Psoas muscle (tissue), 7 donors: ENCODE measurements at regions not wholly inside any gene's neighbourhood (a gene's known extent, or its start where the extent isn't known, plus 50 kb on each side); places are given as distances from the start of the nearest gene placed in this dataset.
"Not testable (repeated sequence)": the region's sequence is repeated elsewhere in the genome, so short reads cannot be mapped to it uniquely, and the experiment has no call there.

Source experiments
- ATAC-seq, 4 donors: fragments of 200-7000 bp; cut with Tn5 transposase; one replicate each; pipeline ENCODE4 v1.9.1; 2020; ENCODE audit warnings: moderate library complexity in 3 of 4, mild to moderate bottlenecking in 2 of 4
- DNase-seq, 2 donors: peaks; one replicate each; pipeline ENCODE4 v3.0.0-alpha.2; 2020
- H3K27ac ChIP-seq: fragments of 200-600 bp; one replicate; pipeline ENCODE4 v1.8.0; 2022
- H3K27me3 ChIP-seq, 3 donors: fragments of 200-600 bp in 1 of 3; one replicate each; pipeline versions ENCODE4 v1.6.1 to v1.8.0; 2013 to 2022; ENCODE audit warnings: low read length in 2 of 3, mild to moderate bottlenecking in 2 of 3, moderate library complexity in 1 of 3; ENCODE audit not compliant: insufficient read depth in 3 of 3
- H3K36me3 ChIP-seq, 2 donors: fragments of 200-600 bp in 1 of 2; one replicate each; pipeline versions ENCODE4 v1.6.1 to v1.8.0; 2013 to 2022; ENCODE audit warnings: low read depth in 1 of 2, mild to moderate bottlenecking in 1 of 2, moderate library complexity in 1 of 2; ENCODE audit not compliant: insufficient read depth in 1 of 2
- H3K4me1 ChIP-seq: fragments of 200-600 bp; one replicate; pipeline ENCODE4 v1.8.0; 2022
- H3K4me3 ChIP-seq: fragments of 200-600 bp; one replicate; pipeline ENCODE4 v1.8.0; 2022; ENCODE audit warnings: mild to moderate bottlenecking
- H3K9me3 ChIP-seq: fragments of 200-600 bp; one replicate; pipeline ENCODE4 v1.8.0; 2022
- CTCF ChIP-seq: fragments of 200-600 bp; IDR thresholded peaks from one replicate; pipeline ENCODE4 v1.8.0; 2022; ENCODE audit warnings: antibody characterized with exemption
- WGBS, 3 donors: extraction: QIAGEN DNeasy Blood & Tissue Kit; methylation state at CpG; one replicate each; pipeline versions ENCODE4 v1.1.6 to v1.1.7; 2013; 5-methylcytosine and 5-hydroxymethylcytosine counted together
- intact Hi-C, 2 donors: fragments of 100-400 bp; cut with DNase I; formaldehyde crosslinking; loops; one replicate each; pipeline versions ENCODE4 v1.11.0 to v1.14.2; 2022
- donor health status: healthy with polysubstance abuse.
- donor health status: DM: no; HTN: no; CAD: no; lungs with moderate emphysema.
- donor health status: Bipolar disorder and iron deficiency.
- donor health status: healthy.
- donor health status: DM: yes; HTN: yes; CAD: no.
- donor health status: DM: no; HTN: no; CAD: no.
- donor health status: DM: yes; HTN: yes; CAD: no.

DNA sequence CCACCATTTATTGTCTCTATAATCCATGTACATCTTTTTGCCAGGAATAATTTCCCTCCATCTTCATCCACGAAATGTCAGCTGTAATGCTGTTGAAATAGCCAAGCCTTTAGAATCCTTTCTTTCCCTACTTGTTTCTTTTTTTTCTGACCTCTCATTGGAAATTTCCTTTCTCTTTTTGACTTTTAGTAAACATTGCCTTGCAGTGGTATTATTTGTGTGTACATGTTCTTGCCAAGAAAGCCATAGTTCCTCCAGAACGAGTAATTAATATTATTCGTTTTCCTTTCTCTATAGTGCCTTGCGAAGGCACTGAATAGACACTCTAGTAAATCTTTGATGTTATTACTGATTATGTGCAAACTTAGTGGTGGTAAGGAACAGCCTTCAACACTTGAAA is 282.2 kb downstream of the GJA1 start:
- Histone ChIP-seq H3K27me3 (no peaks in the 10 kb centered on the region), H3K4me1 (no peaks in the 10 kb centered on the region), H3K4me3 (no peak overlapping the region), H3K9me3 (peaks cover 12% of the 10 kb centered on the region), H3K36me3 (no peaks in the 10 kb centered on the region), H3K27ac (no peak overlapping the region)
- no peak for TF ChIP-seq CTCF
- DNase-seq (no peak), ATAC-seq (no peak)
- intact Hi-C loops: no loop called here
- 82 to 91% (median 89%) methylated on average over 4 of the region's 4 CpGs for WGBS, 3 donors

DNA sequence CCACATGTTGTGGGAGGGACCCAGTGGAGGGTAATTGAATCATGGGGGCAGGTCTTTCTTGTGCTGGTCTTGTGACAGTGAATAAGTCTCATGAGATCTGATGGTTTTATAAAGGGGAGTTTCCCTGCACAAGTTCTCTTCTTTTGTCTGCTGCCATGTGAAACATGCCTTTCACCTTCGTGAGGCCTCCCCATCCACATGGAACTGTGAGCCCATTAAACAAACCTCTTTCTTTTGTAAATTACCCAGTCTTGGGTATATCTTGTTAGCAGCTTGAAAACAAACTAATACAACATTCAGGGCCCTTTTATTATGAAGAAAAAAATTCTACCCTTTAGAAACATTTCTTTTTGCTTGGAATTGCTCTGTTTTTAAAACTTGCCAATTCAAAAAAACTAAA is 285.4 kb downstream of the GJA1 start:
- peaks cover 12% of the 10 kb centered on the region for H3K9me3 ChIP-seq
- intact Hi-C loops: not testable (repeated sequence)

DNA sequence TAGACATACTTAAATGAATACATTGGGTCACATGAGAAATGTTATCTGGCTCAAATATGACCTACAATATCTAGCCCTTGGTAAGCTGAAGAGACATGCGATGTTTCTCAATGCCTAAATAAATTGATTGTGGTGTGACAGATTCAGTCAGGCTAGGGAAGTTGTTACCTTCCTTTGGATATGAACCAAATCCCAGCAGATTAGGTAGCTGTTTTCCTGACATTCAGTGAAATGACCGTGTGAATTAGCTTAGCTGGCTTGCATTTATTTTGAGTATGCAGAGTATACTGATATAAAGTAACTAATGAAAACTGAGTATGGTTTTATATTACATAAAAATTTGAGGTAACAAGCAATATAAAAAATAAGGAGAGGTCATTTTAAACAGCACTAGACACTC is 288.2 kb downstream of the GJA1 start:
- Histone ChIP-seq H3K27me3 (no peaks in the 10 kb centered on the region), H3K9me3 (peaks cover 12% of the 10 kb centered on the region), H3K4me1 (no peaks in the 10 kb centered on the region), H3K4me3 (no peak overlapping the region), H3K27ac (no peak overlapping the region), H3K36me3 (no peaks in the 10 kb centered on the region)
- DNase-seq (no peak), ATAC-seq (no peak)
- 43 to 45% (median 45%) methylated on average over 2 of the region's 2 CpGs for WGBS, 3 donors
- intact Hi-C loops: no loop called here
- TF ChIP-seq CTCF: no peak

More for the DNA sequence above, 285.4 kb downstream of the GJA1 start:
- not testable (repeated sequence) for ATAC-seq, H3K4me3 ChIP-seq, DNase-seq, H3K27ac ChIP-seq, H3K4me1 ChIP-seq, H3K27me3 ChIP-seq, H3K36me3 ChIP-seq
- WGBS, 3 donors: 78 to 87% (median 84%) methylated on average over 1 of the region's 1 CpG

- intact Hi-C loops: no loop called here
- Histone ChIP-seq H3K4me1 (no peaks in the 10 kb centered on the region), H3K36me3 (no peaks in the 10 kb centered on the region), H3K27ac (peak overlapping the region; percentile 17), H3K9me3 (peaks cover 12% of the 10 kb centered on the region), H3K4me3 (no peak overlapping the region), H3K27me3 (no peaks in the 10 kb centered on the region)
- no peak for TF ChIP-seq CTCF
- no peak for ATAC-seq
- no peak for DNase-seq
- 46 to 52% (median 47%) methylated on average over 2 of the region's 2 CpGs for WGBS, 3 donors
Measured at GRCh38 chr6:121724576-121724975, 289.1 kb downstream of the GJA1 start.

GRCh38 chr6:121726596-121726995 is 291.1 kb downstream of the GJA1 start:
- 59 to 64% (median 64%) methylated on average over 1 of the region's 1 CpG for WGBS, 3 donors
- H3K27me3 ChIP-seq: no peaks in the 10 kb centered on the region
- no peaks in the 10 kb centered on the region for H3K4me1 ChIP-seq
- H3K36me3 ChIP-seq: no peaks in the 10 kb centered on the region
- ATAC-seq: no peak
- no peak for DNase-seq
- no peak for TF ChIP-seq CTCF
- intact Hi-C loops: no loop called here
- H3K4me3 ChIP-seq: no peak overlapping the region
- H3K27ac ChIP-seq: no peak overlapping the region
- peaks cover 4% of the 10 kb centered on the region for H3K9me3 ChIP-seq
